EH (cell line): ENCODE measurements at regions not wholly inside any gene's neighbourhood (a gene's known extent, or its start where the extent isn't known, plus 50 kb on each side); places are given as distances from the start of the nearest gene placed in this dataset.

Experiments
- DNase-seq: peaks from one replicate; pipeline ENCODE4 v3.0.0-alpha.2; 2015; ENCODE audit warnings: low read depth

GRCh38 chr6:11358904-11359830 is 126.7 kb upstream of the NEDD9 start:
- DNase-seq, result peak; percentile 27

GRCh38 chr6:11357285-11357684 is 124.8 kb upstream of the NEDD9 start:
- DNase-seq, result no peak

GRCh38 chr6:11356404-11357155 is 124.1 kb upstream of the NEDD9 start:
- no peak for DNase-seq

GRCh38 chr6:11353921-11354389 is 121.5 kb upstream of the NEDD9 start:
- peak; percentile 79 for DNase-seq

- no peak for DNase-seq
Measured at GRCh38 chr6:11350294-11350693, 117.8 kb upstream of the NEDD9 start.

- no peak for DNase-seq
Measured at GRCh38 chr6:11349880-11350279, 117.4 kb upstream of the NEDD9 start.

- DNase-seq, result no peak
Measured at GRCh38 chr6:11346516-11346915, 114.0 kb upstream of the NEDD9 start.

GRCh38 chr6:11345536-11345935 is 113.1 kb upstream of the NEDD9 start:
- DNase-seq, result no peak

- DNase-seq, result no peak
Measured at GRCh38 chr6:11343963-11344723, 111.7 kb upstream of the NEDD9 start.

- DNase-seq, result peak; percentile 47
Measured at GRCh38 chr6:11341867-11342266, 109.4 kb upstream of the NEDD9 start.

GRCh38 chr6:11341303-11341702 is 108.8 kb upstream of the NEDD9 start:
- no peak for DNase-seq

GRCh38 chr6:11339380-11339779 is 106.9 kb upstream of the NEDD9 start:
- DNase-seq, result no peak

GRCh38 chr6:11337306-11337705 is 104.8 kb upstream of the NEDD9 start:
- DNase-seq, result no peak

- DNase-seq, result no peak
Measured at GRCh38 chr6:11335826-11336225, 103.4 kb upstream of the NEDD9 start.

- DNase-seq, result no peak
Measured at GRCh38 chr6:11333132-11333849, 100.8 kb upstream of the NEDD9 start.

GRCh38 chr6:11332463-11332862 is 100.0 kb upstream of the NEDD9 start:
- no peak for DNase-seq

GRCh38 chr6:11331111-11331510 is 98.6 kb upstream of the NEDD9 start:
- no peak for DNase-seq

GRCh38 chr6:11330413-11330760 is 97.9 kb upstream of the NEDD9 start:
- no peak for DNase-seq

- DNase-seq, result no peak
Measured at GRCh38 chr6:11329726-11330412, 97.4 kb upstream of the NEDD9 start.

- DNase-seq, result peak; percentile 93
Measured at GRCh38 chr6:11328613-11329247, 96.3 kb upstream of the NEDD9 start.

- no peak for DNase-seq
Measured at GRCh38 chr6:11327961-11328360, 95.5 kb upstream of the NEDD9 start.
